ENCODE measurements at regions not wholly inside any gene's neighbourhood (a gene's known extent, or its start where the extent isn't known, plus 50 kb on each side); places are given as distances from the start of the nearest gene placed in this dataset.

DNA sequence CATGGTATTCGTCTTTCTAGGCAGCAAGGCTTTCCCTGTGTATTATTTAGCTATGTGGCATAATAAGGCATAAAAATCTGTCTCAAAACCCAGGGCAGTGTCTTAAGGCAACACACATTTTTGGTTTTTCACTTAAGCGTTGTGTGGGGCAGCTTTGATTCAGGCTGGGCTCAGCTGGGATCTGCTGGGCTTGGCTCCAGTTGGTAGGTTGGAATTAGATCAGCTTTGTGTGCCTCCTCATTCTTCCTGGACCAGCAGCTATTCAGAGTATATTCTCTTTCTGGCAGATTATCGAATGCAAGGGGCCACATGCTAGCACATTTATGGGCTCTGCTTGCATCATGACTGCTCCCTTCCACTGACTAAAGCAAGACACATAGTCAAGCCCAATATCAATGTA, 487.9 kb downstream of the RFPL4B start:
- no peak for DNase-seq (ENCODE audit: low spot score)
- TF ChIP-seq, protein P1, sequence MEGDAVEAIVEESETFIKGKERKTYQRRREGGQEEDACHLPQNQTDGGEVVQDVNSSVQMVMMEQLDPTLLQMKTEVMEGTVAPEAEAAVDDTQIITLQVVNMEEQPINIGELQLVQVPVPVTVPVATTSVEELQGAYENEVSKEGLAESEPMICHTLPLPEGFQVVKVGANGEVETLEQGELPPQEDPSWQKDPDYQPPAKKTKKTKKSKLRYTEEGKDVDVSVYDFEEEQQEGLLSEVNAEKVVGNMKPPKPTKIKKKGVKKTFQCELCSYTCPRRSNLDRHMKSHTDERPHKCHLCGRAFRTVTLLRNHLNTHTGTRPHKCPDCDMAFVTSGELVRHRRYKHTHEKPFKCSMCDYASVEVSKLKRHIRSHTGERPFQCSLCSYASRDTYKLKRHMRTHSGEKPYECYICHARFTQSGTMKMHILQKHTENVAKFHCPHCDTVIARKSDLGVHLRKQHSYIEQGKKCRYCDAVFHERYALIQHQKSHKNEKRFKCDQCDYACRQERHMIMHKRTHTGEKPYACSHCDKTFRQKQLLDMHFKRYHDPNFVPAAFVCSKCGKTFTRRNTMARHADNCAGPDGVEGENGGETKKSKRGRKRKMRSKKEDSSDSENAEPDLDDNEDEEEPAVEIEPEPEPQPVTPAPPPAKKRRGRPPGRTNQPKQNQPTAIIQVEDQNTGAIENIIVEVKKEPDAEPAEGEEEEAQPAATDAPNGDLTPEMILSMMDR (IDR thresholded peaks at IDR 0.05; ENCODE audit: extremely low read depth, missing control alignments) = no peak

- DNase-seq (ENCODE audit: low spot score) = no peak
Measured at GRCh38 chr6:112839525-112839961, 492.4 kb downstream of the RFPL4B start.

GRCh38 chr6:112841553-112842329, 494.6 kb downstream of the RFPL4B start:
- TF ChIP-seq, protein P1 (IDR thresholded peaks at IDR 0.05; ENCODE audit: extremely low read depth, missing control alignments) = no peak
- DNase-seq (ENCODE audit: low spot score) = no peak

More at GRCh38 chr6:112839525-112839961, 492.4 kb downstream of the RFPL4B start:
- TF ChIP-seq, protein P1 (IDR thresholded peaks at IDR 0.05; ENCODE audit: extremely low read depth, missing control alignments) = no peak

- no peak for DNase-seq (ENCODE audit: low spot score)
Measured at GRCh38 chr6:112842330-112842685, 495.2 kb downstream of the RFPL4B start.

GRCh38 chr6:112846681-112847080, 499.6 kb downstream of the RFPL4B start:
- TF ChIP-seq, protein P1 (IDR thresholded peaks at IDR 0.05; ENCODE audit: extremely low read depth, missing control alignments) = no peak
- DNase-seq (ENCODE audit: low spot score) = no peak

More at GRCh38 chr6:112842330-112842685, 495.2 kb downstream of the RFPL4B start:
- TF ChIP-seq, protein P1 (IDR thresholded peaks at IDR 0.05; ENCODE audit: extremely low read depth, missing control alignments) = no peak

DNA sequence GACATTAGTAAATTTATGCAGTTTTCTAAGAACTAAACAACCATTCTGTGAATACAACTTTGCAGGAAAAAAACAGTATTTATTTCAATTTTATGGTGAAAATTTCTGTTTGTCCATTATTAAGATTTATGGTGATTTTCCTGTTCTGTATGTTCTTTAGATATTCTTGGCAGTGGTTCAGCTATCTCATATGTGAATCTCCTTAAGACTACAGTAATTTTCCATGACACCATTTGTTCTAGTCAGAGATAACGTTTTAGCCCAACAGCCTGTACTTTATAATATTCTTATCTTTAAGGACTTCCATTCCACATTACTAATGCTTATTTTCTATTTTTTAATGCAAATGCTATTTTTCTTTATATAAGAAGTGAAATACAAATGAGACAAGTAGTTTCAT, 504.0 kb downstream of the RFPL4B start:
- DNase-seq (ENCODE audit: low spot score) = no peak
- TF ChIP-seq, protein P1 (IDR thresholded peaks at IDR 0.05; ENCODE audit: extremely low read depth, missing control alignments) = no peak

DNA sequence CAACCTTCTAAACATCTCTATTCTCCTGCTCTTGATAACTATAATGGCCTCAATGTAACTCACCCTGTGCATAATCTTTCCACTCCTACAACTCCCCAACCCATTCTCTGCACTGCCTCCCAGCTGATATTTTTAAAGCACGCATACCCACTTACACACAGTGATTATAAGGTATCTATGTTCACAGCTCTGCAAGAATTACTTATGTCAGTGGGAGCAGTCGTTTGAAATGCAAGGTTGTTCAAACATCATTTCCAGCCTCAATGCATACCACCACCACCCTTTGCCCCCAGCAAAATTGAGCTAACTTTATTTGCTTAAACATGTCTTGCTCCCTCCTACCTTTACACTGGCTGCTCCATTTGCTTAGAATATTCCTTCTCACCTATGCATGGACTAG, 506.0 kb downstream of the RFPL4B start:
- TF ChIP-seq, protein P1 (IDR thresholded peaks at IDR 0.05; ENCODE audit: extremely low read depth, missing control alignments) = no peak
- no peak for DNase-seq (ENCODE audit: low spot score)

All from GM20000 (cell line).